ENCODE measurements at regions not wholly inside any gene's neighbourhood (a gene's known extent, or its start where the extent isn't known, plus 50 kb on each side); places are given as distances from the start of the nearest gene placed in this dataset.

DNA sequence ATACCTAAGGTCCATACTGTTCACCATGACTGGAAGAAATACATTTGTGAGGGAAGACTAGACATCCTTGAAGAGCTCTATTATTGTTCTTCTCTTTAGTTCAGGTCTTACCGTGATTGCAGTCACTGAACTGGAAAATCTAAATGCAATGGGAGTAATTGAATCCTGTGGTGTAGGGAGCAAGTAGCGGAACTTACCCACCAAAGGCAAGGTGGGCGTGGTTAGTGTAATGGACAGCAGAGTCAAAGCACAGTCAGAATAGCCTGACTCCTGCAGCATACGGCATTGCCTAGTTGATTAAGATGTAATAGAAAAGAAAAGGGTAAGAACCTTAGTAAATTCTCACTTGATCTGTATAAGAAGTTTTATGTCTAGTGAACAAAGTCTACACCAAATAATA, 679.7 kb upstream of the EPHA7 start:
- no TSS peak for BruUV-seq (replicated peaks)
- TF ChIP-seq ZNF501 (CRISPR knock-in tag; IDR thresholded peaks at IDR 0.05) (no peak), MATR3 (CRISPR knock-in tag; IDR thresholded peaks at IDR 0.05) (no peak), ZNF224 (CRISPR knock-in tag; IDR thresholded peaks at IDR 0.05) (no peak), SAFB2 (CRISPR knock-in tag; IDR thresholded peaks at IDR 0.05; ENCODE audit: borderline replicate concordance, low read depth) (no peak), ZNF550 (CRISPR knock-in tag; IDR thresholded peaks at IDR 0.05; ENCODE audit: borderline replicate concordance) (no peak), KLF15 (CRISPR knock-in tag; IDR thresholded peaks at IDR 0.05; ENCODE audit: borderline replicate concordance) (no peak), ZNF83 (CRISPR knock-in tag; IDR thresholded peaks at IDR 0.05; ENCODE audit: borderline replicate concordance) (no peak), ZNF333 (CRISPR knock-in tag; IDR thresholded peaks at IDR 0.05; ENCODE audit: borderline replicate concordance) (no peak), ZNF354B (CRISPR knock-in tag; IDR thresholded peaks at IDR 0.05) (no peak), ZNF569 (CRISPR knock-in tag; IDR thresholded peaks at IDR 0.05; ENCODE audit: borderline replicate concordance) (no peak), ZFYVE20 (CRISPR knock-in tag; IDR thresholded peaks at IDR 0.05; ENCODE audit: borderline replicate concordance, low read depth) (no peak), SP4 (CRISPR knock-in tag; IDR thresholded peaks at IDR 0.05) (no peak), ZNF577 (CRISPR knock-in tag; IDR thresholded peaks at IDR 0.05; ENCODE audit: borderline replicate concordance, low read depth) (no peak), MZF1 (CRISPR knock-in tag; IDR thresholded peaks at IDR 0.05; ENCODE audit: borderline replicate concordance) (no peak), ZNF556 (CRISPR knock-in tag; IDR thresholded peaks at IDR 0.05; ENCODE audit: borderline replicate concordance) (no peak)
- TF ChIP-seq, protein P1, sequence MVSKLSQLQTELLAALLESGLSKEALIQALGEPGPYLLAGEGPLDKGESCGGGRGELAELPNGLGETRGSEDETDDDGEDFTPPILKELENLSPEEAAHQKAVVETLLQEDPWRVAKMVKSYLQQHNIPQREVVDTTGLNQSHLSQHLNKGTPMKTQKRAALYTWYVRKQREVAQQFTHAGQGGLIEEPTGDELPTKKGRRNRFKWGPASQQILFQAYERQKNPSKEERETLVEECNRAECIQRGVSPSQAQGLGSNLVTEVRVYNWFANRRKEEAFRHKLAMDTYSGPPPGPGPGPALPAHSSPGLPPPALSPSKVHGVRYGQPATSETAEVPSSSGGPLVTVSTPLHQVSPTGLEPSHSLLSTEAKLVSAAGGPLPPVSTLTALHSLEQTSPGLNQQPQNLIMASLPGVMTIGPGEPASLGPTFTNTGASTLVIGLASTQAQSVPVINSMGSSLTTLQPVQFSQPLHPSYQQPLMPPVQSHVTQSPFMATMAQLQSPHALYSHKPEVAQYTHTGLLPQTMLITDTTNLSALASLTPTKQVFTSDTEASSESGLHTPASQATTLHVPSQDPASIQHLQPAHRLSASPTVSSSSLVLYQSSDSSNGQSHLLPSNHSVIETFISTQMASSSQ (IDR thresholded peaks at IDR 0.05; ENCODE audit: low read depth) = no peak
- TF ChIP-seq, protein P1 (CRISPR knock-in tag; IDR thresholded peaks at IDR 0.05; ENCODE audit: borderline replicate concordance) = no peak
- TF ChIP-seq, protein P2, sequence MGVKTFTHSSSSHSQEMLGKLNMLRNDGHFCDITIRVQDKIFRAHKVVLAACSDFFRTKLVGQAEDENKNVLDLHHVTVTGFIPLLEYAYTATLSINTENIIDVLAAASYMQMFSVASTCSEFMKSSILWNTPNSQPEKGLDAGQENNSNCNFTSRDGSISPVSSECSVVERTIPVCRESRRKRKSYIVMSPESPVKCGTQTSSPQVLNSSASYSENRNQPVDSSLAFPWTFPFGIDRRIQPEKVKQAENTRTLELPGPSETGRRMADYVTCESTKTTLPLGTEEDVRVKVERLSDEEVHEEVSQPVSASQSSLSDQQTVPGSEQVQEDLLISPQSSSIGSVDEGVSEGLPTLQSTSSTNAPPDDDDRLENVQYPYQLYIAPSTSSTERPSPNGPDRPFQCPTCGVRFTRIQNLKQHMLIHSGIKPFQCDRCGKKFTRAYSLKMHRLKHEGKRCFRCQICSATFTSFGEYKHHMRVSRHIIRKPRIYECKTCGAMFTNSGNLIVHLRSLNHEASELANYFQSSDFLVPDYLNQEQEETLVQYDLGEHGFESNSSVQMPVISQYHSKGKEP (CRISPR knock-in tag; IDR thresholded peaks at IDR 0.05) = no peak
- TF ChIP-seq, protein P3, sequence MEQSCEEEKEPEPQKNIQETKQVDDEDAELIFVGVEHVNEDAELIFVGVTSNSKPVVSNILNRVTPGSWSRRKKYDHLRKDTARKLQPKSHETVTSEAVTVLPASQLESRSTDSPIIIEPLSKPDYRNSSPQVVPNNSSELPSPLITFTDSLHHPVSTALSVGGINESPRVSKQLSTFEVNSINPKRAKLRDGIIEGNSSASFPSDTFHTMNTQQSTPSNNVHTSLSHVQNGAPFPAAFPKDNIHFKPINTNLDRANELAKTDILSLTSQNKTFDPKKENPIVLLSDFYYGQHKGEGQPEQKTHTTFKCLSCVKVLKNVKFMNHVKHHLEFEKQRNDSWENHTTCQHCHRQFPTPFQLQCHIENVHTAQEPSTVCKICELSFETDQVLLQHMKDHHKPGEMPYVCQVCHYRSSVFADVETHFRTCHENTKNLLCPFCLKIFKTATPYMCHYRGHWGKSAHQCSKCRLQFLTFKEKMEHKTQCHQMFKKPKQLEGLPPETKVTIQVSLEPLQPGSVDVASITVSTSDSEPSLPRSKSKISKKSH (CRISPR knock-in tag; IDR thresholded peaks at IDR 0.05; ENCODE audit: borderline replicate concordance) = no peak

More for the DNA sequence above, 679.7 kb upstream of the EPHA7 start:
- DNase-seq (ENCODE audit: low spot score) (no peak), FAIRE-seq (no peak), ATAC-seq (no peak)
- no peak overlapping the region for H3K27ac ChIP-seq (ENCODE audit: extremely low read length, insufficient read depth, low read length)
- H3K27me3 ChIP-seq (ENCODE audit: control insufficient read depth in 1 of 2, insufficient read depth in 2 of 2, low read length in 2 of 2) = no peaks in the 10 kb centered on the region
- H3K4me3 ChIP-seq (replicated peaks in 1 of 3; ENCODE audit: insufficient read depth in 1 of 3, low read depth in 2 of 3, low read length in 3 of 3) = no peak overlapping the region
- H4K20me1 ChIP-seq (ENCODE audit: insufficient read depth, low read length) = no peaks in the 10 kb centered on the region
- intact Hi-C loops (cut with micrococcal nuclease; ENCODE audit: unreplicated experiment) (no loop called here), in situ Hi-C loops (cut with HindIII; ENCODE audit: extremely low pct_ligation_motif_present, low pct_unique_long_range_greater_than_20kb) (no loop called here)
- ChIA-PET CTCF (ENCODE audit: low intra/inter-chr PET ratio, low total read pairs) (no interaction called here), POLR2A (no interaction called here)
- WGBS (ENCODE audit: low lambda C conversion rate) = 25% methylated on average over 4 of the region's 4 CpGs
- no peaks in the 10 kb centered on the region for H3K36me3 ChIP-seq (replicated peaks in 1 of 2; ENCODE audit: control insufficient read depth in 1 of 2, insufficient read depth in 2 of 2, low read length in 2 of 2)
- H3K4me1 ChIP-seq (ENCODE audit: insufficient read depth, low read length) = no peaks in the 10 kb centered on the region
- H2AFZ ChIP-seq (ENCODE audit: low read length) = no peak overlapping the region
- no peak overlapping the region for H3K4me2 ChIP-seq (ENCODE audit: low read depth, low read length)
- H3K9me3 ChIP-seq (ENCODE audit: low read length) = no peaks in the 10 kb centered on the region
- H3K79me2 ChIP-seq (ENCODE audit: insufficient read depth, low read length) = no peaks in the 10 kb centered on the region
- H3K9ac ChIP-seq (ENCODE audit: insufficient read depth, low read depth, low read length) = no peak overlapping the region

Data from HepG2 (cell line).